ENCODE measurements at regions not wholly inside any gene's neighbourhood (a gene's known extent, or its start where the extent isn't known, plus 50 kb on each side); places are given as distances from the start of the nearest gene placed in this dataset.

GRCh38 chr3:65265511-65265910 lies 577.7 kb upstream of the ADAMTS9 start:
- Mint-ChIP-seq H3K27me3 (ENCODE audit: low read depth) (peaks cover 6% of the 10 kb centered on the region; the same call in 1 of the 2 replicates), H3K4me3 (no peak overlapping the region), H3K27ac (no peak overlapping the region), H3K4me1 (peaks cover 15% of the 10 kb centered on the region), H3K36me3 (peaks cover 10% of the 10 kb centered on the region), H3K9me3 (peaks cover 18% of the 10 kb centered on the region)
- peak; percentile 55; the same call in 1 of the 2 replicates for ATAC-seq
- ChIA-PET POLR2A (no interaction called here), CTCF (no interaction called here)
- no peak for DNase-seq (ENCODE audit: low spot score)
- TF ChIP-seq ESRRA (CRISPR knock-in tag; IDR thresholded peaks at IDR 0.05; ENCODE audit: borderline replicate concordance) (no peak), IRF2 (CRISPR knock-in tag; IDR thresholded peaks at IDR 0.05; ENCODE audit: borderline replicate concordance, low read depth) (no peak), IRF1 (CRISPR knock-in tag; IDR thresholded peaks at IDR 0.05) (no peak), HMGXB4 (CRISPR knock-in tag; IDR thresholded peaks at IDR 0.05) (no peak), AR (CRISPR knock-in tag; IDR thresholded peaks at IDR 0.05) (no peak), ZNF232 (CRISPR knock-in tag; IDR thresholded peaks at IDR 0.05) (no peak), FOXJ3 (CRISPR knock-in tag; IDR thresholded peaks at IDR 0.05; ENCODE audit: borderline replicate concordance) (no peak), KAT7 (CRISPR knock-in tag; IDR thresholded peaks at IDR 0.05; ENCODE audit: borderline replicate concordance) (no peak), E2F4 (CRISPR knock-in tag; IDR thresholded peaks at IDR 0.05; ENCODE audit: borderline replicate concordance, low read depth) (no peak), ATF2 (CRISPR knock-in tag; IDR thresholded peaks at IDR 0.05; ENCODE audit: borderline replicate concordance, low read depth) (no peak), SMAD3 (CRISPR knock-in tag; IDR thresholded peaks at IDR 0.05; ENCODE audit: borderline replicate concordance) (no peak), RORB (CRISPR knock-in tag; IDR thresholded peaks at IDR 0.05) (no peak), JAZF1 (CRISPR knock-in tag; IDR thresholded peaks at IDR 0.05) (no peak), GTF2I (CRISPR knock-in tag; conservative IDR thresholded peaks at IDR 0.05) (no peak), HMGA2 (CRISPR knock-in tag; IDR thresholded peaks at IDR 0.05) (no peak), ZNF121 (CRISPR knock-in tag; IDR thresholded peaks at IDR 0.05) (no peak), ATF1 (CRISPR knock-in tag; IDR thresholded peaks at IDR 0.05) (no peak), MLX (CRISPR knock-in tag; IDR thresholded peaks at IDR 0.05) (no peak), NR1H2 (CRISPR knock-in tag; IDR thresholded peaks at IDR 0.05) (no peak), ERG (CRISPR knock-in tag; IDR thresholded peaks at IDR 0.05) (no peak)

Measured in WTC11 (cell line).